Caki2 (cell line): ENCODE measurements at regions not wholly inside any gene's neighbourhood (a gene's known extent, or its start where the extent isn't known, plus 50 kb on each side); places are given as distances from the start of the nearest gene placed in this dataset.

Experiments
- DNase-seq: peaks from one replicate; pipeline ENCODE4 v3.0.0-alpha.2; 2015; ENCODE audit warnings: low read depth
- in situ Hi-C: cut with HindIII; loops from 2 replicates; pipeline ENCODE4 v1.10.0; 2016; ENCODE audit warnings: low sequenced_read_pairs, low pct_unique_long_range_greater_than_20kb, mixed read lengths

DNA sequence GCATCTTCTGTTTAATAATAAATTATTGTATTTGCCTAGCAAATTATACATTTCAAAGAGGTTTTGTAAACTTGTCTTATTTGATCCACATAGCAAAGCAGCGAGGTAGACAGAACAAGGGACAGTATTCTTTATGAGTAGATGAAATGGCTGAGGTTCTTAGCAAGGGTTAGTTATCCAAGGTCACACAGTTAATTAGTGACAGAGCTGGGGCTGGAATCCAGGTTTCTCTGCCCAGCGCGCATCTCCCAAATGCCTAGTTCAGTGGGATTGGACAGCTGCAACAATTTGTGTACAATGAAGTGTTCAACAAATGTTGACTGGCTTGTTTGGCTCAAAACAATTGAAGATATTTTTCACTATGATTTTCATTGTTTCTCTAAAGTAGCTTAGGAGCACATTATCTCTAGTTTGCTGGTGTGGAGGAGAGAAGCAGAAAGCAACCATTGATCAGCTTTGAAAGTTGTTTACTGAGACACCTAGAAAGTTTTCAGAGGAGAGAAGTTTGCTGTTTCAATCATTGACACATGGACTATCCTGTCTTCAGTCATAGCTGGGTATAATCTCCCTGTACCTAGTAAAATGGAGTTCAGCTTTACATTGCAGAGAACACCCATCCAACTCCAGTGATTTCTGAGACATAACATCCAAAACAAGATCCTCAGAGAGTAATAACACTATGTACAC, 270.6 kb downstream of the FAT3 start:
- in situ Hi-C loops: no loop called here
- DNase-seq: no peak

DNA sequence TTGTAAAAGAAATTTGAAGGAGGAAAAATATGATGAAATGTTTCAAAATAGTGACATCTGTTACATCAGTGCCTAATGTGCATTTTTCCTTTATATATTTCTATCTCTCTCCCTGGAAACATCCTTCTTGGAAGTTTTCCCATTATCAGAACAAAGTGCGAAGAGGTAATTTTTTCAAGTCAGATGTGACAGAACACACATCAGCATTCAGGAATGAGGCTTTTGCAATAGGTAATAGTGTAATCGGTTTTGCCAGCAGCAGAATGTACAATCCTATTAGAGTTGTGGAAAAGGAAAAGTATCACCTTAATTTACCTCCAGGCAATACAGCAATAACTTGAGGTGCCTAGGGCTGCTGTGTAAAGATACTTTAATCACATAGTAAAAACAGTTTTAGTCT, 275.8 kb downstream of the FAT3 start:
- in situ Hi-C loops: no loop called here
- DNase-seq: no peak

- DNase-seq: no peak
- in situ Hi-C loops: no loop called here
Measured at GRCh38 chr11:92501066-92501739, 276.6 kb downstream of the FAT3 start.

- in situ Hi-C loops: no loop called here
- no peak for DNase-seq
Measured at GRCh38 chr11:92504004-92504403, 279.4 kb downstream of the FAT3 start.

DNA sequence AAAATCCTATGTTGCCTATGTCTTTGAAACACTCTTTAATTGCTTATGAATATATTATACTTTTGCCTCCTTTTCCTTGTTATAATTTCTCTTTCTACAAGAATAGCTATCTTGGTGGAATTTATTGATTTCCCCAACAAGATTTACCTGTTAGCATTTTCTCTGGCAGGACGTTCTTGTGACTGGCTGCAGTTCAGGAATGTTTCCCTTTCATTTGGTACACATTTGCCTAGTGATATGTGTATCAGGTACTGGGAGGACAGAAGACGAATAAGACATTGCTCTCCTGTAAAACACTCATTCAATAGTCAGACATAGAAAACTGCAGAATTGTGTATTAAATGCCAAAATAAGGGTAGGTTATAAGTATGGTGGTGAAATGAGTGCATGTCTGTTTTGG, 279.9 kb downstream of the FAT3 start:
- no peak for DNase-seq
- in situ Hi-C loops: no loop called here

- in situ Hi-C loops: no loop called here
- DNase-seq: no peak
Measured at GRCh38 chr11:92505689-92506088, 281.1 kb downstream of the FAT3 start.

DNA sequence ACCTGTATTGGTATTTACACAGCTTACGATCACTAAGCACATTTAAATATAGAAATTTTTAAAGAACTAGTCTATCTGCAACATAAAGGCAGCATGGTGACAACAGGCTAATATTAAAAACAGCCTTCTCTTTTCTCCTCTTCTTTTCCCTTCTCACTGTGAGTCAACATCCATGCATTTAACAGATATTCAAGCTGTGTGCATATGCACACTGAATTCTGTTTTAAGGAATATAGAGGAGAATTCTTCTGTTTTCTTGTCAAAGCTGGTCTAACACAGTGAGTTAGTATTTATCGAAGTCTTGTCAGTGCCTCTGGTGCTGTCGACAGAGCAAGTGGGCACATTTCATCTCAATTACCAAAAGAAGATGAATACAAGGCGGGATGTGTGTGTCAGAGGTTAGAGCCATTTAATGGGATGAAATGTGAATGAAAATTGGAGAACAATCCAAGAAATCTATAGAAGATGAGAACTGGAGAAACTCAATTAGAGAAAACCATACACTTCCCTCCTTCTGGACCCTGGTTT, 282.3 kb downstream of the FAT3 start:
- no peak for DNase-seq
- in situ Hi-C loops: no loop called here

DNA sequence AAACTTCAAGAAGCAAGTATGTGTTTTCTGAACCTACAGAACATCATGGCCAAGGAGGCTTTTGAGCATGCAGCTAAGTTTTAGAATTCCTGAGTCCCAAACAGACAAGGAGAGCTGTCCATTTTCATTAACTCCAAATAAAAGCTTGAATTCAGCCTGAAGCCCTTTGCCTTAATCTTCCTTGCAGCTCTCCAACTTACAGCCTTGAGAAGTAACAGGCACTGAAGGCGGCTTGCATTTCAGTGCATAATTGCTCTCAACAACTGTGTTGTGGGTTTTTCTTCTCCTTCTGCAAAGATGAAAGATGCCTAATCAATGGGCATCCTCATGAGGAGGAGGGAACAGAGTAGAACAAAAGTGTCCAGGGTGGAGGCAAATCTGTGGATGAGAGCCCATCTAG, 286.0 kb downstream of the FAT3 start:
- in situ Hi-C loops: no loop called here
- no peak for DNase-seq

DNA sequence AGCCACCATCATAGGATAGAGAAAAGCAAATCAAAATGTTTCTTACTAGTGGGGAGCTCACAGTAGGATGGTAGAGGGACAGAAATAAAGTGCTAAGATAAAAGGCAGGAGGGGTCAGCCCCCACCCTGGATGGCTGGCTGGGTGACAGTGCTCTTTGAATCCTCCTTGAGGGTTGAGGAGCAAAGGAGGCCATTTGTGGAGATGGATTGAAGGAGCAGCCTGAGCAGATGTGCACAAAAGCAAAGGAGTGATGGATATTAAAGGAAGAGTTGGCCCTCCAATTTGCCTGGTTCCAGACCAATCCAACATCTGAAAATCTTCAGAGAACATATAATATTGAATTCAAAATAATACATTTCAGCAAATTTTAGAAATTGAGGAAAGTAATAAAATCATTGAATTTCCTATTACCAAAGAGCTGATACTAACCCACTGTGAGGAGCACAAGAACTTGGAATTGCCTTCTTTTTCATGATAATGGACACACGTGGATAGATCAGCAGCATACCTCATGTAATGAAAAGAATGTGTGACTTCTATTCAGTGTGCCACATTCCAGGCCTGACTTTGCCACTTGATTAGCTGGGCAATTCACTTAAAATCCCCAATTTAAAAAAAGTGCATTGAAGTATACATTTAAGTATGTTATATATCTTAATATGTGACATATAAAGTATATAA, 287.0 kb downstream of the FAT3 start:
- no peak for DNase-seq
- in situ Hi-C loops: no loop called here

DNA sequence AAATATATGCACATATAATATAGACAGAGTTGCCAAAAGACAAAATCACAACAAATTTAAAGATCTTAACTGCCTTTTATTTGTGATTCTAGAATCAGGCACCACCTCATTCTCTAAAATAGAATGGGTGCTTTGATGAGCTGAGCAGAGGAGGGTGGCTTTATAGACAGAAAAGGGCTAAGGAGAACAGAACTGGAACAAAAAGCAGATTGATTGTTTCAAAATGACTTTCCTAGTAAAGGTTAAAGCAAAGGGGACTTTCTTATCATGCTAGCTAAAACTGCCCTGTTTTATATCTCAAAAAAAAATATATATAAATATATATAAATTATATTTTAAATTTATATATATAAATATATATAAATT, 287.6 kb downstream of the FAT3 start:
- in situ Hi-C loops: no loop called here
- DNase-seq: no peak

DNA sequence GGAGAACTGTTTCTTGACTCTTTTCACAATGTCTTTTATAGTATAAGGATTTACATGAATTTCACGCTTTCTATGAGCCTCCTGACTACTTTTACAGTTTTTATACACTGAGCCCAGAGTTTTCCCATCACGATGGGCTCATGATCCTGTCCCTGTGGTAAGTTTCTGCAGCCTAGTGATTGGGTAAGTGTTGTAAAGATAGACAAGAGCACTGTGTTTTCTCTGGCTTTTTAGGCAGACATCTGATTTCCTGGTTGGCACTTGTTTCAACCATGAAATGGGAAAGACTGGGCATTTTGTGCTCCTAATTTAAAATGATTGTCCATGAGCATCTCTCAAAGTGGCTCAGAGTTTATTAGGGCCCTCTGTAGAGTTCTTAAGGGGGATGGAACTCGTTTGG, 299.0 kb downstream of the FAT3 start:
- no peak for DNase-seq
- in situ Hi-C loops: no loop called here

- in situ Hi-C loops: no loop called here
- no peak for DNase-seq
Measured at GRCh38 chr11:92524542-92524941, 299.9 kb downstream of the FAT3 start.

DNA sequence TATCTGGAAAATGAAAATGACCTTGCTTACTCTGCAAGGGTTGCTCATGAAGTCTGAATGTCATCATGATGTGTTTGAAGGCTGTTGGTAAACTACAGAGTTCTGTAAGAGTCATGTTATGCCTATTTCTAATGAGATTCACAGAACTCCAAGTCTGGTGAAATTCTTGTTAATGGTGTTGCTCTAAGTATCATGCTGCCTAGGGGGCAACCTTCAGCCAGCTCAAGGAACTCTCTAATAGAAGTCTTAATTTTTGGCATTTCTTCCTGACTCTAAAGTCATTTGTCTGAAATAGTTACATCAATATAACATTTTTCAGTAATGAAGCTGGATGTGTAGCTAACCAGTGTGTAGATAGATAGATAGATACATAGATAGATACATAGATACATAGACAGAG, 302.8 kb downstream of the FAT3 start:
- DNase-seq: no peak
- in situ Hi-C loops: no loop called here

GRCh38 chr11:92528001-92528400, 303.4 kb downstream of the FAT3 start:
- DNase-seq: no peak
- in situ Hi-C loops: no loop called here

GRCh38 chr11:92531065-92531739, 306.6 kb downstream of the FAT3 start:
- in situ Hi-C loops: no loop called here
- no peak for DNase-seq

DNA sequence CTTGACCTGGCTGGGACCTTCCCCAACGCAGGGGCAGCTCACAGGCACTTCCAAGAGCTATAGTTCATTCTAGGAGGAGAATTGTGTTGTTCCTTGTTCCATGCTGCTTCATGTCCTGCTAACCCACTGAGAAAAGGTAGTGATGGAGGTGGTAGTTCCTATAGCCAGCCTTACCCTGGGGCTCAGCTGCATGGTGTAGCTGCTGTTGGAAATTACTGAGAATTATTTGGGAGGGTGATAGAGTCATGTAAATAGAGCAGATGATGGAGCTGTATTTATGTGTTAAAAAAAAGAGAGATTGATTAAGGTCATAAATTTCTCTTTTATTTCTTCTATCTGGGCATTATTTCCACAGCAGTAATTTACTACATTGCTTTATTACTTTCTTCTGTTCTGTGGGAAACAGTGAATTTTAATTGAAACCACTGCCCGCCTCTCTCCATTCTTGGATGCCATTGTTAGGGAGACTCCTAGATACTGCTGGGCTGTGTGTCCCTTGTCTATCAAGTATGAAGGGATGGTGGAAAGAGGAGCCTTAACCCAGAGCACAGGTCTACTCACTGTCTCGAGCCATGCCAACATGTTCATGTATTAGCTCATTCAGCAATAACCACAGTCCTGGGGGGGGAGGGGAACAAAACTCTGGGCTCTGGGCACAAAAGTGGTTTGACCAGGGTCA, 309.2 kb downstream of the FAT3 start:
- in situ Hi-C loops: no loop called here
- no peak for DNase-seq

DNA sequence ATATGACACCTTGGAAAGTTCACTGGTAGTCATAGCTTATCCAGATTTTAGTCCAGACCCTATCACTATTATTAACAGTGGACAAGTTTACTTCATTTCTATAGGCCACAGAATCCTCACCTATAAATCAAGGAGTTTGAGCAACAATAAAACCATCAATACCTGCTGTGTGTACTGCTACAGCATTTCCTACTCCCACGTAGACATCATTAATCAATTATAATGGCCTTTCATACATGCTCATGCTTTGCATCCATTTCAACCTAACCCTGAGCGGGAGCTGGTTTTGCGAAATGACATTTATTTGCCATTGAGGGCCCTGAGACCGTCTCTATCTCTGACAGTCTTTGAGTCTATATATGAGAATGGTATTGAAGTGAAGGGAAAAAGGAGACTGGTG, 312.3 kb downstream of the FAT3 start:
- in situ Hi-C loops: no loop called here
- DNase-seq: no peak

GRCh38 chr11:92540096-92540495, 315.5 kb downstream of the FAT3 start:
- DNase-seq: no peak
- in situ Hi-C loops: no loop called here
